ENCODE measurements at regions not wholly inside any gene's neighbourhood (a gene's known extent, or its start where the extent isn't known, plus 50 kb on each side); places are given as distances from the start of the nearest gene placed in this dataset.

GRCh38 chr1:59150577-59151386 is 146.1 kb upstream of the FGGY start:
- no peak for DNase-seq (ENCODE audit: low spot score)

DNA sequence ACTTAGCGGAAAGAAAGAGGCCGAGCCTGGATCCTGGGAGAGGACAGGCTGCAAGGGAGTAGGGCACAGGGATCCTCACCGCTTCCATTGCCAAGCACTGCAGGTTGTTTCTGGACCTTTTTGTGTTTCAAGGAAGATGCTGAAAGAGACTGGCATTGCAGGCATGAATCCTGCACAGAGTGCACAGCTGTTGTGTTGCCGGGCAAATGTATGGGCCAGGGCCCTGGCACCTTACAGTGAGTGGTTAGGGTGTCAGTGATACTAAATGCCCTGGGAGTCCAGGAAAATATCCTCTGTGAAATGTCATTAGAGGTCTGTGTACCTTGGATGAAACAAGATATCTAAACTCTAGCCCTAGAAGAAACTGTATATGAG is 145.5 kb upstream of the FGGY start:
- no peak for DNase-seq (ENCODE audit: low spot score)

- no peak for DNase-seq (ENCODE audit: low spot score)
Observed at GRCh38 chr1:59151860-59152259, 145.0 kb upstream of the FGGY start.

- DNase-seq (ENCODE audit: low spot score) = no peak
Observed at GRCh38 chr1:59152511-59152910, 144.4 kb upstream of the FGGY start.

DNA sequence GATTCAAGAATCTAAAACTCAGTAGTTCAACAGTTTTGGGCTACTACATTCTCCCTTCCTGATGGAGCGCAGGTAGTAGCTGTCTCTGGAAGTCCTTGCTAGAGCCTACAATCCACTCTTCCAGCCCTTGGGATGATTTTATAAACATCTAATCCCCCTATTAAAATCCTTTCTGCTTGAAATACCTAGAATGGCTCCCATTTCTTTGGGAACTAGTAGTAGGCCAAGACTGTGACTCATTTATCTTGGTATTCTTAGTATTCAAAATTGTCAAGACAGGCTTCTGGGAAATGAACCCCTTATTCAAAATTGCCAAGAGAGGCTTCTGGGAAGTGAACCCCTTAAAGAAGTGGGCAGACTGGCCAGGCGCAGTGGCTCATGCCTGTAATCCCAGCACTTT is 142.5 kb upstream of the FGGY start:
- no peak for DNase-seq (ENCODE audit: low spot score)

- DNase-seq (ENCODE audit: low spot score) = no peak
Observed at GRCh38 chr1:59155351-59155750, 141.5 kb upstream of the FGGY start.

- no peak for DNase-seq (ENCODE audit: low spot score)
Observed at GRCh38 chr1:59156051-59156450, 140.8 kb upstream of the FGGY start.

DNA sequence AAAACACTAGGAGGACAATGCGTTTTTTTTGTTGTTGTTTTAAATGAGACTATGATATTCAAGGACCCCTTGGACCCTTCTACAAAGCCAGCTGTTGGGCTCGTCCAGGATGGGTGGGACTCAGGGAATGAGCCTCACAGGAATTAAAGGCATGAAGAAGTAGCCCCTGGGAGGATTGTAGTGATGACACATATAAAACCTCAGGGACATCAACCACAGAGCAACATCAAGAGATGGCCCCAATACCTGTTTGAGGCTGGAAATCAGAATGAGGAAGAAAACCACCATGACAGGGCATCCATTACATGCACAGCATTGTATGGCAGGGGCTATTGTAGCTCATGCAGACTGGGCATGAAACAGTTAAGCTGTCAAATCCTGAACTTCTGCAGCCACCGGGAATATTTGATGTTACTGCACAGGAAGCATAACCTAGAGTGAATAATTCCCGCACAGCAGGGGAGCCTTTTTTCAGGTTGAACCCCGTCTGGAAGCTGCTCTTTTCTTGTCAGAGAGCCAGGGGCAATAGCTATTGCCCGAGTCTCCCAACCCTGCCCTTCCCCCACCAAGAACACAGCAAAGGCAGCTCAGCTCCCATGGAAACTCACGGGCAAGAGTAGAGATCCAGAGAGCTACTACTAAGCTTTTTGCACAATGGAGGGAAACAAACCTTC is 140.2 kb upstream of the FGGY start:
- peak; percentile 69 for DNase-seq (ENCODE audit: low spot score)

GRCh38 chr1:59158321-59158720 is 138.6 kb upstream of the FGGY start:
- no peak for DNase-seq (ENCODE audit: low spot score)

DNA sequence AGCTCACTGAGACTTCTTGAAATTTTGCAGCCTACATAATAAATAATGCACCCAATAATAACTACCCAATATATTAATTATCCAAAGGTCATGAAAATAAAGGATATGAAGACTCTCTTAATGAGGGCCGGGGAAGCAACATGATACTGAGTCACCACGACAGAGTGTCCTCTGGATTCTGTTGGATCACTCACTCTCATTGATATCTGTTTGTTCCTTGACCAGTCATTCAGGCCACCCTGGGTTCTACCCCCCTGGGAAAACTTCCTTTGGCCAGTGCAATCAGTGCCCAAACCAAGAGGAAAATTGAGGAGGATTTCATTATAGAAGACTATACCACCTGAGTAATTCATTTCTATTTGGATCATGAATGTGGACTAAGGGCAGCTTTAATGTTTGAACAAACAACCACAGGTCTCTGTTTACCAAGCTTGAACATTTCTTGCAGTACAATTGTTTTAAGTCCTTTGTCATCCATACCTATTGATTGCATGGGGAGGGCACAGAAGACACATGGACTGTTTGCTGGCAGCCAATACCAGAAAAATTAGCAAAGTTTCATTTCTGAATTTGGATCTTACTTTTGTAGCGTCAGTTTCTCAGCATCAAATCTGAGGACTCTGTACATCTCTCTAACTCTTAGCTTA is 137.2 kb upstream of the FGGY start:
- no peak for DNase-seq (ENCODE audit: low spot score)

DNA sequence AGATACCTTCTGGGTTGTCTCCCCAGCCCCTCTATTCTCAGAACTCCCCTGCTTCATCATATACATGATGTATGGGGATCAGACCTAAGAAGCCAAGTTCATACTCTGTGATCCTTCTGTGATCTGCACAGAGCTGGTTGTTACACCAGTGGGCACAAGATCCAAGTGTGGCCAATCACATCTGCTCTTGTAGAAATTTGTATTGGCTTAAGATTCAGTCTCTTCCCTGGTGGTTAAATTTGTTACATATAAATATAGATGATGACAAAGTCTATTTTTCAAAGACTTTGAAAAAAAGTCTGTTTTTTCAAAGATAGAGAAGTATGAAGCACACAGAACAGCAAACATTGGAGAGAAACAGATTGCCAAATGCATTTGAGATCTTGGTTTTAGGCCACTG is 135.8 kb upstream of the FGGY start:
- DNase-seq (ENCODE audit: low spot score) = no peak

DNA sequence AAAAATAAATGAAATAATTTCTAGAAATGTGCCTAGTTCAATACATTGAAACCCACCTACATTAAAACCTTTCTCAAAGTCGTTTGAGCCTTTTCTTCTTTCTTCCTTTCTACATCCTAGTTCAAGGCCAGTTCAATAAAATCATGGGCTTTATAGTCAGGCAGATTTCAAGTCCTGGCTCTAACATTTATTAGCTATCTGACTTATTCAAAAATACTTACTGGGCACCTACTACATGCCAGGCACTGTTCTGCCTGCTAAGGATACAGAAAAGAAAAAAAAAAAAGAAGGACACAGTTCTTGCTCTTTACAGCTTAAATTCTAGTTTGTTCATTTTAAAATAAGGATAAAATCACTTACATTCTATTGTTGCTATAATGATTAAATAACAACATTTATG is 134.2 kb upstream of the FGGY start:
- DNase-seq (ENCODE audit: low spot score) = no peak

GRCh38 chr1:59163268-59164092 is 133.4 kb upstream of the FGGY start:
- no peak for DNase-seq (ENCODE audit: low spot score)

DNA sequence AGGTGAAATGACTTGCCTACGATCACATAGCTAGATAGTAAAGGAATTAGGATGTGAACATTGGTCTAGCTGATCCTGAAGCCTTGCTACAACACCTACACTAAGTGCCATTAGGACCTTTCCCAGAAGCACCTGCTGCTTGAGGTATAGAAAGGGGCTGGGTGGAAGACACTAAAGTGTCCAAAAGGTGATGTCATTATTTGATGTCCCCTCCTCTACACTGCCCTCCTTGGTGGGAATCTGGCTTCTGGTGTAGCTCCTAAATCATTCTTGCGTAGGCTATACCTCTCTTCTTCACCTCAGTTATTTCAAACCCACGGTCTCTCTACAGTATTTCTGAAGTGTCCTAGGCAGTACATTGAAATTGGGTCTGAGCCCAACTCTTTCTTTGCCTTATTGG is 132.5 kb upstream of the FGGY start:
- DNase-seq (ENCODE audit: low spot score) = no peak

DNA sequence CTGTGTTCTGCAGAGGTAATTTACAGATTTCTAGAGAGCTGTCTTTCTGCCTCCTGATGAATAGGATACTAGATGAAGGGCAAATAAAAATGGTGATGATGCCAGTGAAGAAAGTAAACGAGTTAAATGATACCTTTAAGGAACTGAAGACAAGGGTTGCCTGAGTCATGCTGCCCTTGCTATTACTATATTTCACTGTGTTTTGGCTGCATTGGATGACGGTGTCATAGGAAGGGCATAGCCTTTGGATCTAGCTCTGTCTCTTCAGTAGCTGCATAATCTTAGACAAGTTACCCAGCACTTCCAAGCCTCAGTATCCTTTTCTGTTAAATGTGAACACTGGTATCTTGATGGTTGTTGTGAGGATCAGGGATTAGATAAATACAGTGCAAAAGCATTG is 131.5 kb upstream of the FGGY start:
- DNase-seq (ENCODE audit: low spot score) = no peak

DNA sequence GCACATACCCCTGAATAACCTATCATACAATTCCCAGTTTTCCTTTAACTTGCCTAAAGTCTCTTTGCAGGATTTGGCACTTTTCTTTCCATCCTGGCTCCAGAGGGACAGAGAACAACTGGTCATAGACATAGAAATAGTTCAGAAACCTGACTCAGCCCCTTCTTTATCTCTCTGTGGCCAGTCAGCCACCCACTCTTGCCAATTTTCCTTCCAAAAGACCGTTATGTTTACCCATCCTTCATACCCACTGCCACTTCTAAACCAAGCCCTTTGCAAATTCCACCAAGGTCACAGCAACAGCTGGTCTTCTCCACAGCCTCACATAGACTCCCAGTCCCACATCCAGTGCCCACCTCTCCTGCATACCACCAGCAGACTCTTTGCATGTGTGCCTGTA is 127.2 kb upstream of the FGGY start:
- no peak for DNase-seq (ENCODE audit: low spot score)

DNA sequence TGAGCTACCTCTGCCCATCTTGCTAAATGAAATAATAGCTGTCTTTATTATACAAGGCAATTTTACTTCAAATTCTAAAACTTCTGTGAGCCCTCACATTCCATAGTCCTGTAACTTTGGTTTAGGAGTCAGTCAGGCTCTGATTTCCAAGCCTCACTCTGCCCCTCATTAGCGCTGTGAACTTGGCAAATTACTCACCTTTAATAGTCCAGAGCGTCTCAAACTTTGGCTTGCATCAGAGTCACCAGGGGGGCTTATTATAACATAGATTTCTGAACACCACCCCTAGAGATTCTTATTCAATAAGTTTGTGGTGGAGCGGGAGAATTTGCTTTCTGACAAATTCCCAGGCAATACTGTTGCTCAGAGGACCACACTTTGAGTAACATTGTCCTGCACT is 126.2 kb upstream of the FGGY start:
- no peak for DNase-seq (ENCODE audit: low spot score)

DNA sequence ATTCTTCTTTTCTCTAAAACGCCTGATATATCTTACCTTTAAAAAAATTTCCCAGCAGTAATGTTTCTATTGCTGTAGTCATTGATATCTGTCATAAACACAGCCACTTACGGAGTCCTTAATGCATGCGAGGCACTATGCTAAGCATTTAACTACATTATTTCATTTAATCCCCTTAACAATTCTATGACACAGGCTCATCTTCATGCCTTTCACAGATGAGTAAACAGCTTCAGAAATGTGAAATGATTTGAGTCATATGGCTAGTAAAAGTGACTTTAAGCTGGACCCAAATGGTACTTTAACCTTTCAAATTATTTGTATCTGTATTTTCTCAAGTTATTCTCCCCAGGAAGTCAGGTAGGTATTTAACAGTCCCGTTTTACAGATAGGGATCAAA is 125.1 kb upstream of the FGGY start:
- no peak for DNase-seq (ENCODE audit: low spot score)

- DNase-seq (ENCODE audit: low spot score) = no peak
Observed at GRCh38 chr1:59172693-59173092, 124.2 kb upstream of the FGGY start.

DNA sequence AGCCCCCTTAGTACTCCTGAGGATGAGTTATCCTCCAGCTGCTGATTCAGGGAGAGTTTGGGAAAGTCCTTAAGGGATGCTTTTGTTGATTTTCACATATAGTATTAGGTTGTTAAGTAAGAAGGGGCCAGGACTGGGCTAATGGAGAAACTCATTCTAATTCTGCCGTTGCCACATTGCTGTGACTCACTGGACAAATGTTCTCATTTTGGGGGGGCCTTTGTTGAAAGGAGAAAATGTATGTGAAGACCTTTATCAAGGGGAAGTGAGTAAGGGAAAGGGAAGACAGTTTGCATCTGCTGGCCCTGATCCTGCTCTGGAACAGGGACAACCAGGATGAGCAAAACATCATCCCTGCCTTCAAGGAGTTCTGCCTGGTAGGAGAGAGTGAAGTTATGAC is 123.2 kb upstream of the FGGY start:
- DNase-seq (ENCODE audit: low spot score) = no peak

DNA sequence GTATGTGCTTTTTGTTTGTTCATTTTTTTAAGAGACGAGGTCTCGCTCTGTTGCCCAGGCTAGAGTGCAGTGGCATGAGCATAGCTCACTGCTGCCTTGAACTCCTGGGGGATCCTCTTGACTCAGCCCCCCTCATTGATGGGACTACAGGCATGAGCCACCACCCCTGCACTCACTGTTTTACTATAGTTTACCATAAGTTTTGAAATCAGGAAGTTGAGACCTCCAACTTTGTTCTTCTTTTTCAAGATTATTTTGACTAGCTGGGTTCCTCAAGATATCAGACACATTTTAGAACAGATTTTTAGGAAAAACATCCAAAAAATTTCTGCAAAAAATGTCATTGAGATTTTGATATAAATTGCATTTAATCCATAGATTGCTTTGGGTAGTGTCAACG is 120.4 kb upstream of the FGGY start:
- no peak for DNase-seq (ENCODE audit: low spot score)

- DNase-seq (ENCODE audit: low spot score) = no peak
Observed at GRCh38 chr1:59177756-59178155, 119.1 kb upstream of the FGGY start.
